ENCODE measurements at regions not wholly inside any gene's neighbourhood (a gene's known extent, or its start where the extent isn't known, plus 50 kb on each side); places are given as distances from the start of the nearest gene placed in this dataset.

- Histone ChIP-seq H3K4me2 (no peak overlapping the region), H3K9me3 (ENCODE audit: low read depth) (no peaks in the 10 kb centered on the region), H3K27me3 (peaks cover 3% of the 10 kb centered on the region), H3K36me3 (replicated peaks; ENCODE audit: insufficient read depth, low read depth) (no peaks in the 10 kb centered on the region), H3K9me2 (replicated peaks; ENCODE audit: insufficient read depth) (no peaks in the 10 kb centered on the region), H3K79me2 (no peaks in the 10 kb centered on the region), H2AFZ (no peak overlapping the region), H3K27ac (no peak overlapping the region), H4K20me1 (ENCODE audit: insufficient read depth, poor library complexity, severe bottlenecking) (no peaks in the 10 kb centered on the region), H3K4me1 (ENCODE audit: insufficient read depth) (peaks cover 28% of the 10 kb centered on the region), H3K4me3 (no peak overlapping the region)
- no peak for DNase-seq (ENCODE audit: low spot score)
- WGBS (ENCODE audit: low lambda C conversion rate, missing lambda C conversion rate) = 77% methylated on average over 4 of the region's 4 CpGs
- TF ChIP-seq, protein P1, sequence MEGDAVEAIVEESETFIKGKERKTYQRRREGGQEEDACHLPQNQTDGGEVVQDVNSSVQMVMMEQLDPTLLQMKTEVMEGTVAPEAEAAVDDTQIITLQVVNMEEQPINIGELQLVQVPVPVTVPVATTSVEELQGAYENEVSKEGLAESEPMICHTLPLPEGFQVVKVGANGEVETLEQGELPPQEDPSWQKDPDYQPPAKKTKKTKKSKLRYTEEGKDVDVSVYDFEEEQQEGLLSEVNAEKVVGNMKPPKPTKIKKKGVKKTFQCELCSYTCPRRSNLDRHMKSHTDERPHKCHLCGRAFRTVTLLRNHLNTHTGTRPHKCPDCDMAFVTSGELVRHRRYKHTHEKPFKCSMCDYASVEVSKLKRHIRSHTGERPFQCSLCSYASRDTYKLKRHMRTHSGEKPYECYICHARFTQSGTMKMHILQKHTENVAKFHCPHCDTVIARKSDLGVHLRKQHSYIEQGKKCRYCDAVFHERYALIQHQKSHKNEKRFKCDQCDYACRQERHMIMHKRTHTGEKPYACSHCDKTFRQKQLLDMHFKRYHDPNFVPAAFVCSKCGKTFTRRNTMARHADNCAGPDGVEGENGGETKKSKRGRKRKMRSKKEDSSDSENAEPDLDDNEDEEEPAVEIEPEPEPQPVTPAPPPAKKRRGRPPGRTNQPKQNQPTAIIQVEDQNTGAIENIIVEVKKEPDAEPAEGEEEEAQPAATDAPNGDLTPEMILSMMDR (IDR thresholded peaks at IDR 0.05; ENCODE audit: poor library complexity) = no peak
- no peak for TF ChIP-seq EZH2phosphoT487 (IDR thresholded peaks at IDR 0.05; ENCODE audit: low read depth, severe bottlenecking, unreplicated experiment)
- no peak for TF ChIP-seq EZH2 (IDR thresholded peaks at IDR 0.05; ENCODE audit: borderline replicate concordance)
Measured at GRCh38 chr15:70151462-70151861, 53.7 kb upstream of the TLE3 start.

DNA sequence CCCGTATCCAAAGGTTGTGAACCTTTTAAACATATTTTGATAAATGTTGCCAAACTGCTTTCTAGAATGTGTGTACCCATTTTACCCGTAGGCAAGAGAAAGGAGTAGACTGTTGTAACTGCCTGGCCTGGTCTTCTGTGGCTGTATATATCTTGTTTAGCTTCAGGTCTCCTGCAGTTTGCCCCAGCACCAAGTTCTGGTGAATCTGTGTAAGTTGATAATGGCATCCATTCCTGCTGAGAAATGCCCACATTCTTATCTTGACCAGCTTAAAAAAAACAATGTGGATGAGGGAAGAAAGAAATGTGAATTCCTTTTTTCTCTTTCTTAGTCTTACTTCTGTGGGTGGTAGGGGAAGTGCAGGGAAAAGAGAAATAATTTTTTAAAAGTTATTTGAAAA lies 53.3 kb upstream of the TLE3 start:
- Histone ChIP-seq H3K79me2 (no peaks in the 10 kb centered on the region), H3K4me1 (ENCODE audit: insufficient read depth) (peaks cover 28% of the 10 kb centered on the region), H3K9me2 (replicated peaks; ENCODE audit: insufficient read depth) (no peaks in the 10 kb centered on the region), H3K36me3 (replicated peaks; ENCODE audit: insufficient read depth, low read depth) (no peaks in the 10 kb centered on the region), H3K27ac (no peak overlapping the region), H4K20me1 (ENCODE audit: insufficient read depth, poor library complexity, severe bottlenecking) (no peaks in the 10 kb centered on the region), H3K4me3 (no peak overlapping the region), H3K9me3 (ENCODE audit: low read depth) (no peaks in the 10 kb centered on the region), H3K27me3 (no peaks in the 10 kb centered on the region), H3K4me2 (no peak overlapping the region), H2AFZ (no peak overlapping the region)
- TF ChIP-seq EZH2 (IDR thresholded peaks at IDR 0.05; ENCODE audit: borderline replicate concordance) (no peak), EZH2phosphoT487 (IDR thresholded peaks at IDR 0.05; ENCODE audit: low read depth, severe bottlenecking, unreplicated experiment) (no peak)
- TF ChIP-seq, protein P1 (IDR thresholded peaks at IDR 0.05; ENCODE audit: poor library complexity) = no peak
- 81% methylated on average over 2 of the region's 2 CpGs for WGBS (ENCODE audit: low lambda C conversion rate, missing lambda C conversion rate)
- DNase-seq (ENCODE audit: low spot score) = no peak

DNA sequence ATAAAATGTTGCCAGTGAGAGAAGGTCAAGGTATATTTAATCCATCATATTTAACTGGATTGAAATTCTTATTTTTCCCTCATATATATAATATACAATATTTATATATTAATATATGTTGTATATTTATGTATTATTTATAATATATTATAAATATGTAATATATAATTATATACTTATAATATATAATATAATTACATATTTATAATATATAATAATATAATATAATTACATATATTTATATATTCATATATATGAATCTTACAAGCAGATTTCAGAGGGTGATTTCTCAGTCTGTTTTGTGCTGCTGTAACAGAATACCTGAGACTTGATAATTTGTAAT lies 52.7 kb upstream of the TLE3 start:
- no peaks in the 10 kb centered on the region for H3K36me3 ChIP-seq (replicated peaks; ENCODE audit: insufficient read depth, low read depth)
- H3K4me2 ChIP-seq = no peak overlapping the region
- peaks cover 22% of the 10 kb centered on the region for H3K4me1 ChIP-seq (ENCODE audit: insufficient read depth)
- no peaks in the 10 kb centered on the region for H3K27me3 ChIP-seq
- no peaks in the 10 kb centered on the region for H3K79me2 ChIP-seq
- H3K9me2 ChIP-seq (replicated peaks; ENCODE audit: insufficient read depth) = no peaks in the 10 kb centered on the region
- H2AFZ ChIP-seq = no peak overlapping the region
- no peaks in the 10 kb centered on the region for H3K9me3 ChIP-seq (ENCODE audit: low read depth)
- H3K27ac ChIP-seq = no peak overlapping the region
- H3K4me3 ChIP-seq = no peak overlapping the region
- no peak for DNase-seq (ENCODE audit: low spot score)
- H4K20me1 ChIP-seq (ENCODE audit: insufficient read depth, poor library complexity, severe bottlenecking) = no peaks in the 10 kb centered on the region
- TF ChIP-seq, protein P1 (IDR thresholded peaks at IDR 0.05; ENCODE audit: poor library complexity) = no peak
- TF ChIP-seq EZH2 (IDR thresholded peaks at IDR 0.05; ENCODE audit: borderline replicate concordance) (no peak), EZH2phosphoT487 (IDR thresholded peaks at IDR 0.05; ENCODE audit: low read depth, severe bottlenecking, unreplicated experiment) (no peak)

Measured in hepatocyte (in vitro differentiated cells).